ENCODE measurements at regions not wholly inside any gene's neighbourhood (a gene's known extent, or its start where the extent isn't known, plus 50 kb on each side); places are given as distances from the start of the nearest gene placed in this dataset.

DNA sequence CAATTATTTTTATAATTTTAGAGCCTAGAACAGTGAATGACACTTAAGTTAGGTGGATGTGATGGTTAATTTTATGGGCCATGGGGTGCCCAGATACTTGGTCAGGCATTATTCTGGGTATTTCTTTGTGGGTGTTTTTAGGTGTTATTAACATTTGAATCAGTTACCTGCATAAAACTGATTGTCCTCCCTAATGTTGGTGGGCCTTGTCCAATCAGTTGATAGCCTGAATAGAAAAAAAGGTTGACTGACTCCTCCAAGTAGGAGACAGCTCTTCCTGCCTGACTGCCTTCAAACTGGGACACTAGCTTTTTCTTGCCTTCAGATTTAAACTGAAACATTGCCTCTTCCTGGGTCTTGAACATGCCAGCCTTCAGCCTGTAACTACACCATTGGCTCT, 312.9 kb upstream of the FIGN start:
- TF ChIP-seq, protein P1, sequence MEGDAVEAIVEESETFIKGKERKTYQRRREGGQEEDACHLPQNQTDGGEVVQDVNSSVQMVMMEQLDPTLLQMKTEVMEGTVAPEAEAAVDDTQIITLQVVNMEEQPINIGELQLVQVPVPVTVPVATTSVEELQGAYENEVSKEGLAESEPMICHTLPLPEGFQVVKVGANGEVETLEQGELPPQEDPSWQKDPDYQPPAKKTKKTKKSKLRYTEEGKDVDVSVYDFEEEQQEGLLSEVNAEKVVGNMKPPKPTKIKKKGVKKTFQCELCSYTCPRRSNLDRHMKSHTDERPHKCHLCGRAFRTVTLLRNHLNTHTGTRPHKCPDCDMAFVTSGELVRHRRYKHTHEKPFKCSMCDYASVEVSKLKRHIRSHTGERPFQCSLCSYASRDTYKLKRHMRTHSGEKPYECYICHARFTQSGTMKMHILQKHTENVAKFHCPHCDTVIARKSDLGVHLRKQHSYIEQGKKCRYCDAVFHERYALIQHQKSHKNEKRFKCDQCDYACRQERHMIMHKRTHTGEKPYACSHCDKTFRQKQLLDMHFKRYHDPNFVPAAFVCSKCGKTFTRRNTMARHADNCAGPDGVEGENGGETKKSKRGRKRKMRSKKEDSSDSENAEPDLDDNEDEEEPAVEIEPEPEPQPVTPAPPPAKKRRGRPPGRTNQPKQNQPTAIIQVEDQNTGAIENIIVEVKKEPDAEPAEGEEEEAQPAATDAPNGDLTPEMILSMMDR (IDR thresholded peaks at IDR 0.05) = no peak
- no peak for TF ChIP-seq POLR2A (IDR thresholded peaks at IDR 0.05)

All from lower leg skin (tissue), 3 donors.